Activated T-cell treated with anti-CD3 and anti-CD28 coated beads for 48 hours (primary cell): ENCODE measurements at regions not wholly inside any gene's neighbourhood (a gene's known extent, or its start where the extent isn't known, plus 50 kb on each side); places are given as distances from the start of the nearest gene placed in this dataset.

Experiments used
- DNase-seq: peaks from one replicate; pipeline ENCODE4 v3.0.0-alpha.2; 2020; ENCODE audit warnings: low read depth

DNA sequence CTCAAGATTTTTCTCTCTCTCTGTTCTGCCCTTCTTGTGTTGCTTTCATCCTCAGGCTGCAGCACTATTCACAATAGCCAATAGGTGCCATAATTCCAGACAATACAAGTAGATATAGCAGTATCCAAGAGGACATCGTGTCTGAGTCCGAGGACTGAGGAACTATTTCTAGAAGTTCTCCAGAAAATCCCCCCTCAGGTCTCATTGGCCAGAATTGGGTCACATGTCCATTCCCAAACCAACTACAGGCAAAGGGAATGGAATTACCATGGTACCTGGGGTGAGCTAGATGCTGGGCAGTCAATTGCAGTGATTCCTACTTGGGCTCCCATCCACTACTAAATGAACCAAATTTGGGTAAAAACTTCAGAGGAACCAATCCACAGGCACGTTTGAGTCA is 301.9 kb upstream of the RASGEF1B start:
- DNase-seq: no peak

DNA sequence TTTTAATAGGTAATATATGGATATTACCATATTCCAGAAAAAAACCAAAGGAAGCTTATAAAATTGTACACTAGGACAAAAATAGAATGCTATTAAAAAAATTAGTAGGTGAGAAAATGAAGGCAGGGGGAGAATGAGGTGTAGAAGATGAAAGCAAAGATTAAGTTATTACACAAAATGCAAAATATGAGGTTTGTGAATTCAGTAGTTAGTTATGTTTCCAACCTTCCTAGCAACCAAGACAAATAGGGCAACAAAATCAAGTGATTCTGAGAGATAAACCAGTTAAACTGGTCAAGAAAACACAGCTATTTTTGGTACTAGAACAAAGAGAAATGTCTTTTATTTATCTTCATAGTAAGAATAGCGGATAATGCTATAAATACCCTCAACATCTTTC is 300.0 kb upstream of the RASGEF1B start:
- DNase-seq: no peak

DNA sequence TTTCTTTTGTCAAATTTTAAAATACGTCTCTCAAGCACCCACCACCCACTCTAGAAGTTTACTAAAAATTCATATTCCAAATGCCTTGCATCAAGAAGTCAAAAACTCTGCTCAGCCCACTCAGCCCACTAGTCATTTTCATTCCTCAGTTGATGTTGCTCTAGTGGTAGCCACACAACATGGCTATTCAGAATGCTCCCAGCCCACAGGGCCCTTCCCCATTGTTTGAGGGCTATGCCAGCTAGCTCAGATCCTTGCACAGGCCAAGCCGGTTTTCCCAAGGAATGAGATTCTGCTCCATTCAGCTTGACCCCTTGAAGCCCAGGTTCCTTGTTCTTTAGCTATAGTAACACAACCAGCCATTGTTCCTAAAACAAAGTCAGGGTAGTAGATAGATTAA is 297.5 kb upstream of the RASGEF1B start:
- DNase-seq: no peak

DNA sequence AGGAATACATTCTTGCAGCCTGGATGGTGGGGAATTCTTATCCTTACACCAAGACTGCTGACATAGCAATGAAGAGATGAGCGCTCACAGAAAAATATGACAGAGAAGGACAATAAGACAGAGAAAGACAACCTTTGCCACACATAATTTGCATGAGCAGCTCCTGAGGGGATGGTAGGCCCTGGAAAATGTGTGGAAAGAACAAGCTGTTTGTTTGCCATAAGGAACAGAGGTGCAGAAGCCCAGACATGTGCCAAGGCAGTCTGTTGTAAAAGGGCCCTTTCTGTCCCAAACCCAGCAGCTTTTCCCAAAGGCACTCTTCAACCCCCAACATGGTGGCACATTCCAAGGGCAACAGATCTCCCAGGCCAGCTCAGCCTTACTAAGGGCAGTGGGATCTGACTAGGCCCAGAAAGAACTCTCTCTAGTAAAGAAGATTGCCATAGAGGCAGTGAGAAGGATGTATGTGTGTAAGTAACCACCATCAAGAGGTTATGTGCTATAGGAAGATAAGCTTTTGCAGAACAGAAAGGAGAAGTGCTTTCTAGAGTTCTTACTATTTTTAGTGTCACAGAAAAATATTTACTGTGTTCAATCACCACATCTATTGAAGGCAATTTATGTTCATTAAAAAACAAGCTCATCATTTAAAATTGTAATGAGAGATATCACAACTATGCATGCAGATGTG is 287.0 kb upstream of the RASGEF1B start:
- DNase-seq: no peak

DNA sequence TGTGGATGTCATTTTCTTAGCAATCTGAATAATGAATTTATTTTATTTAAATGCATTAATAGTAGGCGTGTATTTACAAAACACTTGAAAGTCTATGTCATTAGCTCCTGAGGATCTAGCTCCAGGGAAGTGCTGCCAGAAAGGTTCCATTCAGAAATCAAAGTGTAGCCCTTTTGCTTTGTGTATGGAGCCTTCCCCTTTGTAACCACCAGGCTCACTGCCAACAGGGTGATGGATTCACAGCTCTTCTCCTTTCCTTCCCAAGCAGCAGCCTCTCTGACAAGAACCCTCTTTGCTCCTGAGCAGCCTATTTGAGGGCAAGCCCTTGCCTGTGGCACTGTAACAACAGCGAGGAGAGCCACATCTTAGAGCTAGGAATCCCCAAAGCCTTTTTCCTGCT is 286.0 kb upstream of the RASGEF1B start:
- DNase-seq: no peak

DNA sequence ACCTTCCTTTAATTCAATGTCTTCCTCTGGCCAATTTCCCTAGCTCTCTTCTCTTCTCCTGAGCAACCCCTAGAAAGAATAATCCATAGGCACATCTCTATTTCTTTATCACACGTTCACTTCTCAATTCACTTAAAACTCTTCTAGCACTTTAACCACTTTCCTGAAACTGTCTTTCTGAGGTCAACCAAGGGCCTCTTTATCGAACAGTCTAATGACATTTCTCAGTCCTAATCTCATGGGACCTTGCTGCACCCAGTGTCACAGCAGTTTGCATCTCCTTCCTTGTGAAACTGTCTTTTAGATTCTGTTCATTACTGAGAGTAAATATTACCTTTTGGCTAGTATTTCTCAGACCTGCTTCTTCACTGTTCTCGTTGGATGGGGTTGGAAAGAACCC is 285.3 kb upstream of the RASGEF1B start:
- no peak for DNase-seq

DNA sequence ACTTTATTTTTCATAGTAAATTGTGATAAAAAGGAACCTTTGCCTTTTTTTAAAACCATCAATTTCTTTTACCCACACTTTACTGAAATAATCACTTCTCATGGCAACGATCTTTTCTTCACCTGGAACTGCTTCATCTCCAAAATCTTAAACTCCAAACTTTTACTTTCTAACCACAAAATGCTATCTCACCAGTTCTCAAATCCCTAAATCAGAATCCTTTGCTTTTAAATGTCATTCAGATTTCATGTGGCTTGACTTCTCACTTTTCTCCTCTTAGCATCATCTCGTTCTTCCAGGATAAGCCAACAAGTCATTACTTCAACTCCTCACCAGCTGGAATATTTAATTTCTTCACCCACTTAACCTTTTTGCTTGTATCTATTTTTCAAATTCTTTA is 284.3 kb upstream of the RASGEF1B start:
- DNase-seq: no peak

DNA sequence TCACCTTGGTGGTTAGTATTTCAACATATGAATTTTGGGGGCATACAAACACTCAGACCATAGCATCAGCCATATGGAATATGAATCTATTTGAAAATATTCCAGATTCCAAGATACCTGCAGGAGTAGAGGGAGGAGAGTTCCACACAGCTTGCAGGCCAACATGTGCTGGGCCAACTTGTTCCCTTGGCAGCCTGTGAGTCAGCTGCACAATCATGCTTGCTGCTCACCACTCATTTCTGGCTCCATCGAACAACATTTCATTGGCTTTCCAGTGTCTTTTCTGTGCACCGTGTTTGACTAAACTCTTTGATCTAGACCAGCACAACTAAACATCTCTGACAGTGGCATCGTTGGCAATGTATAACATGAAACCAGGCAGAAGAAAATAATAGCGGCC is 282.5 kb upstream of the RASGEF1B start:
- no peak for DNase-seq

DNA sequence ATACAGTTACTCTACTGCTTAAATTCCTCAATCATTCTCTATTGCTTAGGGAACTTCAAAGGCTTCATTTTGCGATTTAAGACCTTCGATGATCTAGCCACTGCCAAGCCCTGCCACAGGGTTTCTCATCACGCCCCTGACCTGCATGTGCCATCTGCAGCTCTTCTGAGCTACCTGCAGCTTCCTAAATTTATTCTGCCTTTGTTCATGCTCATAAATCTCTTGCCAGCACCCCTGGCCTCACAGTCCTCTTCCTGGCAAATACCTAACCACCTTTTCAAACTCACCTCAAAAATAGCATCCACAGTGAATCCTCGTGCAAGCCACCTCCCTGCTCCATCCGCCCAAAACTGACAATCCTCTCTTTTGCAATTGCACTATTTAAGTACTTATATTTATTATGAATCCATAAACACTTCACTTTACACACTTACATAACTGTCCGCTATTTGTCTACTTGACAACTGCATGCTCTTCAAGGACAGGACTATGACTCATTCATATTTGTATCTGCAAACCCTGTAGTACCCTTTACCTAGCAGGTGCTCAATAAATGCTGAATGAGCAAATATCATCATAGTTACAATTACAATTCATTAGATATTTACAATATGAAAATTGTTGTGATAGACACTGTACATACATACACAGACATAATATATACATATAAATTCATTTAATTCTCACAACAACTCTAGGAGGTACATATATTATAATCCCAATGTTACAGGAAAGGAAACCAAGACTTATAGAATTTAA is 280.0 kb upstream of the RASGEF1B start:
- DNase-seq: no peak

DNA sequence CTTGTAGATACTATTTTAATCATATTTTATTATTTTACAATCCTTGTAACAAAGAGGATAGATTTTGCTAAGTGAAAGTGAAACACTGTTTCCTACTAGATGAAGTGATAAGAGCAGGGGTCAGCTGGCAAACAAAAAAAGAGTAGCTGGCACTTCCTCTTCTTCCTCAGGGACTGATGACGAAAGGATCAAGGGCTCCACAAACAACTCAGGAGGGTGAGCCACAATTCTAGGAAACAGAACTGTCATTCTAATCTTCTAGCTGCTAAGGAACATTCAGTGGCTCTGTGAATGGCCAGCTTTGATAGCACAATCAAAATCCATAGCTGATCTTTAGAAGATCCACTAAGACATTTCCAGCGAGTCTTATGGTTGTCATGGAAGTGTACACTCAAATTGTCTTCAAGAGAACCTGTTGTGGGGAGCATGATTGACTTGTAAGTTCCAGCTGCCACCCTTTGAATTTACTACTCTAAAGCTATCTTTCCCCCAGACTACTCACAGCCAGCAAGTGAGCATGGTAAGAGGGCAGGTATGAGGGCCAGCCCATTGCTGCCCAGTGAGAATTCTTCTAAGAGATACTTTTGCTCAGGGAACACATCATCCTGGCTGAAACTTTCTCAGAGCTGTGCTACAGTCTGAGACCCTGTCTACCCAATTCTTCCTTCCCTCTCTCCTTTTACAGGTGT is 275.7 kb upstream of the RASGEF1B start:
- no peak for DNase-seq

DNA sequence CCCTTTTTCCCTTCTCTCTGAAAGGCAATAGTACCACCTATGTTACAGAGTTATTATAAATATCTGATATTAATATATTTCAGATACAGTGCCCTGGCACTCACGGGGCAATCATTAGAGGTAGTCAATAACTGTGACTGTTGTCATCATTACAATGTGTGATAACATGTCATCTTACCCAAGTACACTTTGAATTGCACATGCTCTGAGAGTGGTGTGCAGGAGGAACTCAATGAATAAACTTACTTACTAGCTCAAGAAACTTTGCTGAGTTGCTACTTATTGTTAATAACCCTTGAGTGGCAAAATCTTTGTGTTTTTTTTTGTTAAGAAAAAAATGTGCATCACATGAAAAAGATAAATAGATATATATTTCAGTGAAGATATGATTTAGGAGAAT is 275.1 kb upstream of the RASGEF1B start:
- no peak for DNase-seq

DNA sequence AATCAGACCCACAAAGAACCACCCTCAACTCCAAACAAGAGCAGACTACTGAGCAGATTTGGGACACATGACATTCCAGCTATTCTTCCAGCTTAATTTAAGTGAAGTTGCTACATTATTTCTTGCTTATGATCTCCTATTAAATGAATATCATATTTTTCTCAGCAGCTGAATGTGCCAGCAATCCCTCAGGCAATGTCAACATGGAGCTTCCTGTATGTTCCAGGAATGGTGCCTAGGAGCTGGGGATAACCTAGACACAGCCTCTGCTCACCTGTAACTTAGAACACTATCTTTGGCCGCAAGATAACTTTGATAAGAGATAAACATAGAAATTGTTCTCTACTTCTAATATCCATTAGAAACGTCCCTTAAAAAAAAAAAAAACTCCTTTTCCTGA is 274.4 kb upstream of the RASGEF1B start:
- DNase-seq: no peak

DNA sequence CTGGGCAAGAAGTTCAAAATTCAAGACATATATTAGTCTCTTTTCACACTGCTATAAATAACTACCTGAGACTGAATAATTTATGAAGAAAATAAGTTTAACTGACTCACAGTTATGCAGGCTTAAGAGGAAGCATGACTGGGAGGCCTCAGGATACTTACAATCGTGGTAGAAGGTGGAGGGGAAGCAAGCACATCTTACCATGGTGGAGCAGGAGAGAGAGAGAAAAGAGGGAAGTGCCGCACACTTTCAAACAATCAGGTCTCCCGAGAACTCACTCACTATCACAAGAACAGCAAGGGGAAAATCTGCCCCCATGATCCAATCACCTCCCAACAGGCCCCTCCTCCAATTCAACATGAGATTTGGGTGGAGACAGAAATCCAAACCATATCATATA is 273.3 kb upstream of the RASGEF1B start:
- DNase-seq: no peak

DNA sequence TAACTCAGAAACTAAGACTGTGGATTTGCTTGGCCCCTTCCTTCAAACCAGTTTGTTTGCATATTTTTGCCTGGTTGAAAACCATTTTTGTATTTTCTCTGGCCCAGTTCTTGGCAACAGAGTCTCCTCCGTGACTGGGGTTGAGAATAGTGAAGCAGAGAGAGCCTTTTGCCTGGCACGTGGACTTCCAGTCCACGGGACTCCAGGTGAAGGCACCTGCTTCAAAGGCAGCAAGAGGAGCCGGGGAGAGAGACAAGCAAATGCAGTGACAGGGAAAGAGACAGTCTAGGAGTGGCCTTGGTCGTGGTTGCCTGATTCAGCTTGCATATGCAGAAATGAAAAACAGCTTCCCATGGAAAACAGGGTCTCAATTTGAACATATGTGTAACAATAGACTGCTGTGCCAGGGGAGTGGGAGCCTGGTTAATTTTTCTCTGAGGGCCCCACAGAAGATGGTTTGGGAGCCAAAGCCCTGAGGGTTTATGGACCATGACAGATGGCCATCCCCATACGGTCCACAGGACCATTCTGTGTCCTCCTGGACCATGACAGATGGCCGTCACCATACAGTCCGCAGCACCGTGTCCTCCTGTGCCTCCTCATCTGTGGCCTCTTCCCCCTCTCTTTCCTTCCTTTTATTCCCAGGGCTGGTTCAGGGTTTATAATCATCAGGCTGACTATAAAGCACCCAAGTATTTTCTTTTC is 272.2 kb upstream of the RASGEF1B start:
- no peak for DNase-seq

DNA sequence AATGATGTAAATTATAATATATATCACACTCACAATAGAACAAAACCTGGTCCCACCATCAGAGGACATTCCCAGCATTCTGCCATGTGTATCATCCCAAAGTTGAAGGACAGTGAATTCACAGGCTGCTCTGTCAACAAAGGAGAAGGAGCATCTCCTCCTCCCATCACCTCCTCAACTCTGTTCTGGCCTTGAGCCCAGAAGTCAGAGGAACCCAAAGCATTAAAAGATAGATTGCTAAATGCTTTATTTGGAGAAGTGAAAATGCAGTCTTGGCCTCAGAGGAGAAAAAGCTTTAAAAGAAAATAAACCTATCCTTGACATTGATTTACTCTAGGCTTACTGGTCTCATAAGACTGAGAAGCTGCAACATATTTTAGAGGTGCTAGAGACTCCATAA is 268.8 kb upstream of the RASGEF1B start:
- DNase-seq: no peak

DNA sequence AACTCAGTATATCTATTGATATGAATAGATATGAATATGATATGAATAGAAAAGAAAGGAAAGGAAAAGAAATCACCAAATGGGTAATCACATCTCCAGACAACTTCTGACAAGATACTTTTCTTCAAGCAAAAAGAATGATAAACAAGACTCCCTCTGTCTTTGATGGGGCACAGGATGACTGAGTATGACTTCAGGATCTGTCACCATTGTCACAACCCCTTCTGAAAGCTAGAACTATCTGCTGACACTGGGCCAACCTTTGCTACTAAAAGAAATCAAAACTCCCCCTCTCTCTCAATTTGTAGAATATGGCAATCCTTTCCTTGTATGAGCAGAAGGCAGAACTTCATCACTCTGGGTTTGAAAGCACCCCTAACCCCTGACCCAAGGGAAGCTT is 267.2 kb upstream of the RASGEF1B start:
- no peak for DNase-seq

DNA sequence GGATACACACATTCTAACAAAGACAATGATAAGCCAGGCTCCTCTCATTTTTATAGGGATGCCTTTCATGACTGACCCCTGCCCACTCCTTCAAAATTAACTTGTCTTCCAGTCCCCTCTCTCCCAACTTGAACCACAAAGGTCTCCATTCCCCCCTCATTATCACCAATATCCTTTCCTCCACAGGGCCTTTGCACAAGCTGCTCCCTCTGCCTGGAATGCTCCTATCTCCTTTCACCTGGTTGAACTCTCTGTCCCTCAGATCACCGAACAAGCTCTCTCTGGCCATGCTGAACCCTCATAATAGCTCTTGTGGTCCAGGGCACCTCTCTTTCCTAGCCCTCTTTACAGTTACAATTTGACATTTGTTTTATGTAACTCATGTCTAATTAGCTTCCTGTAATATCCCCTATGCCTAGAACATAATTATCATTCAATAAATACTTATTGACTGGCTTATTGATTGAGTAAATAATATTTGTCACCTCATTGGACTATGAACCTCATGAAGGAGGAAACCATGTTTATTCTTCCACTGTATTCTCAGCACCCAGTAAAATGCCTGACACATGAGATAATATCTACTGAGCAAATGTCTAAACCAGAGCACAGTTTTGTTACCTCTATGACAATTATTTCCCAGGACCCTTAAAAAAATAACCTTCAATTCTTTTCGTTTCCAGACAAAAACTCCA is 266.3 kb upstream of the RASGEF1B start:
- DNase-seq: no peak

DNA sequence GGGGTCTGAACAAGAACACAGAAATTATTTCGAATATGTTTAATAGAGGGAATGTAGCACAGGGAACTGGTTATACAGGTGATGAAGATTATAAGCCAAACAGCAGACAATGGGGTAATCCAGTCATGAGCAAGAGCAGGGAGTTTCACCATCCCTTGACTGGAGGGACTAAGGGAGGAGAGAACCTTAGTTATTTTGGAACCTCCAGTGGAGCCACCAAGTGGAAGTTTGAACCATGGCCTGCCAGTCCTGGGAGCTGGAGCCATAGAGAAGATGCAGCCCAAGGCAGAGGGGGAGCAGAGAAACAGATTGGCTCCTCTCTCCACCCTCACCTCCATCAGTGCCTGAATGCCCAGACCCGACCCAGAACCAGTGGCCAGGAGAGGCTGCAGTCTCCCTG is 264.6 kb upstream of the RASGEF1B start:
- no peak for DNase-seq

DNA sequence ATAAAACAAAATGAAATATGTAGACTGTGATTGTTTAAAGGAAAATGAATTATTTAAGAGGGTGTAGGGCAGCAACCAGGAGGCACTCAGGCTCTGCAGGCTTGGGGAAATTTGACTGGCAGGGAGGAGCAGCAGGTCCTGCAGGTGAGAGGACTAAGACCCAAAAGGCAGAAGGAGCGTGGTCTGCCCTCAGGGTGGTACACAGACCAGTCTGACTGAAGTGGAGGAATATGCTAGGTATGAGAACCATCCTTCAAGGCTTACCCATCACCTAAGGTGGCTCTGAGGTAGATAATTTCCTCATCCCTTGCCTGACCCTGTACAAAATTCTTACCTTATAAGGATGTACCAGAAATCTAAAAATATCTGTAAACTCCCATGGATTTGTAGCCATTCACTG is 261.3 kb upstream of the RASGEF1B start:
- DNase-seq: no peak

DNA sequence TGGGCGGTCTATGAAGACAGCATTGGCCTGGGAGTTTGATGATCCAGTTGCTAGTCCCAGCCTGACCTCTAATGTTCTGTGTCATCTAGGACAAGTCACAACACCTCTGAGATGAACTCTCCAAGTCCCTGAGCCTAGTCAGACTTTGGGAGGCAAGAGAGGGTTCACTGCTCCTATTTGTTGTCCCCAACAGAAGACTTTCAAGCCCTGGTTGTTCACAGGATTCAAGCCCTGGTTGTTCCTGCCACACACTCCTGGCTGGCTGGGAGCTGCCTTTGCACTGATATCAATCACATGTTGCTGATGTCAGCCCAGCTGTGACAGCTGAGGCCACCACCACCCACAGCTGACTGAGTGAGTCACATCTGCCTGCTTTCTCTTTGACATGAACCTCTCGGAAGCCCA is 253.2 kb upstream of the RASGEF1B start:
- DNase-seq: peak; percentile 56

DNA sequence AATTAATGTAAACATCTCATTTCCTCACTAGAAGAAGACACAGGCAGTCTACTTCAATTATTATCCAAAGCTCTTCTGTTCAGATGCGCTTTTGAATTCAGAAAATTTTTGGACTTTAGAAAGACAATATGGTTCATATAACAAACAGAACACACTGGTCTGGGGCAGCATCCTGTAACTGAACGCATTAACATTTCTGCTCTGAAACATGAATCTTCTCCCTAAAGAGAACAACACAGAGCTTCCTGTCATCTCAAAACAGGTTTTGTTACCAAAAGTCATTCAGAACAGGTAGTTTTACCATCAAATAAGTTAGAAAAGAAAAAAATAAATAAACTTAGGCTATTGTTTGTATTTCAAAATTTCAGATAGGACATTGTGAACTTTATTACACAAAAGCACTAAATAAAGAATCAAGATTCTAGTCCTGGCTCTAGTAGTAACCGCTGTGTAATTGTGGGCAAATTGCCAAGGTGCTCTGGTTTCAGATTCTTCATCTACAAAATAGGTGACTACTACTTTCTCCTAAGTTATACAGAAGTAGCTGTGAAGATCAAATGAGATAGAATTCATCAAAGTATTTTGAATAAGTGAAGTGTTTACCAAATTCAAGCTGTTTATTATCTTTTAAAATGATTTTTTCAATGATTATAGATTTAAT is 252.3 kb upstream of the RASGEF1B start:
- DNase-seq: no peak
